Astrocyte of the cerebellum (primary cell): ENCODE measurements at regions not wholly inside any gene's neighbourhood (a gene's known extent, or its start where the extent isn't known, plus 50 kb on each side); places are given as distances from the start of the nearest gene placed in this dataset.

Experiments used
- DNase-seq: peaks from one replicate; pipeline ENCODE4 v3.0.0-alpha.2; 2011; ENCODE audit warnings: low read depth
- H3K4me3 ChIP-seq: 2 replicates; pipeline ENCODE4 v1.5.1; 2011; ENCODE audit warnings: mild to moderate bottlenecking, low read depth, low read length, moderate library complexity
- CTCF ChIP-seq: IDR thresholded peaks from 2 replicates; pipeline ENCODE4 v1.5.1; 2012; ENCODE audit warnings: low read length, low read depth, moderate library complexity, mild to moderate bottlenecking; ENCODE audit errors: missing control alignments
- in situ Hi-C: cut with HindIII; loops from 2 replicates; pipeline ENCODE4 v1.10.0; 2017; ENCODE audit warnings: low sequenced_read_pairs

- in situ Hi-C loops = no loop called here
- DNase-seq = no peak
- TF ChIP-seq CTCF = no peak
- H3K4me3 ChIP-seq = no peak overlapping the region
Observed at GRCh38 chr3:164397462-164397861, 680.8 kb downstream of the SI start.

- DNase-seq = no peak
- in situ Hi-C loops = no loop called here
- no peak for TF ChIP-seq CTCF
- H3K4me3 ChIP-seq = no peak overlapping the region
Observed at GRCh38 chr3:164393171-164393570, 685.1 kb downstream of the SI start.

- DNase-seq = no peak
- no peak overlapping the region for H3K4me3 ChIP-seq
- TF ChIP-seq CTCF = no peak
- in situ Hi-C loops = no loop called here
Observed at GRCh38 chr3:164390046-164390445, 688.2 kb downstream of the SI start.

GRCh38 chr3:164387236-164387635 lies 691.1 kb downstream of the SI start:
- DNase-seq = no peak
- H3K4me3 ChIP-seq = no peak overlapping the region
- in situ Hi-C loops = no loop called here
- no peak for TF ChIP-seq CTCF

GRCh38 chr3:164380156-164380555 lies 698.1 kb downstream of the SI start:
- no peak overlapping the region for H3K4me3 ChIP-seq
- in situ Hi-C loops = loop anchor here (5.0 kb wide), 1 partner anchor 52 kb away; no protein-coding TSS in a partner anchor
- no peak for TF ChIP-seq CTCF
- no peak for DNase-seq

GRCh38 chr3:164377466-164377865 lies 700.8 kb downstream of the SI start:
- H3K4me3 ChIP-seq = no peak overlapping the region
- no peak for TF ChIP-seq CTCF
- DNase-seq = no peak
- in situ Hi-C loops = no loop called here

GRCh38 chr3:164375995-164376394 lies 702.3 kb downstream of the SI start:
- in situ Hi-C loops = no loop called here
- TF ChIP-seq CTCF = no peak
- no peak for DNase-seq
- H3K4me3 ChIP-seq = no peak overlapping the region
